Keratinocyte (primary cell): ENCODE measurements at regions not wholly inside any gene's neighbourhood (a gene's known extent, or its start where the extent isn't known, plus 50 kb on each side); places are given as distances from the start of the nearest gene placed in this dataset.

Source experiments
- CTCF ChIP-seq, 3 experiments: IDR thresholded peaks in 1 of 3; conservative IDR thresholded peaks in 1 of 3; optimal IDR thresholded peaks in 1 of 3; 2 replicates in 2 of 3; 3 replicates in 1 of 3; pipeline versions ENCODE3 to v1.5.1; 2011; ENCODE audit warnings: low read length in 3 of 3, mild to moderate bottlenecking in 3 of 3, moderate library complexity in 2 of 3, control low read depth in 1 of 3, inconsistent platforms in 1 of 3; ENCODE audit not compliant: insufficient read depth in 2 of 3; ENCODE audit errors: extremely low read depth in 1 of 3
- EZH2 ChIP-seq: IDR thresholded peaks from one replicate; pipeline ENCODE4 v1.6.1; 2012; ENCODE audit warnings: inconsistent platforms, mild to moderate bottlenecking, low read length, moderate library complexity

GRCh38 chr20:56690531-56691175 is 61.5 kb downstream of the TFAP2C start:
- TF ChIP-seq EZH2 (no peak), CTCF (optimal IDR thresholded peaks at IDR 0.05 in 1 of 3, IDR thresholded peaks at IDR 0.05 in 1 of 3, conservative IDR thresholded peaks at IDR 0.05 in 1 of 3; ENCODE audit: extremely low read depth in 1 of 3, insufficient read depth in 2 of 3, low read length in 3 of 3) (no peak)
